Body of pancreas (tissue), 4 donors: ENCODE measurements at regions not wholly inside any gene's neighbourhood (a gene's known extent, or its start where the extent isn't known, plus 50 kb on each side); places are given as distances from the start of the nearest gene placed in this dataset.

Experiments
- ATAC-seq: fragments of 150-250 bp; one replicate; pipeline ENCODE4 v1.9.1; 2016
- DNase-seq, 4 donors: peaks; one replicate each; pipeline ENCODE4 v3.0.0-alpha.2; 2019
- H3K27ac ChIP-seq, 4 donors: fragments of 200-600 bp; sonication (generic); 1 replicate in 3 of 4; 2 replicates in 1 of 4; pipeline versions ENCODE4 v1.5.1 to v1.6.1; 2016 to 2019; ENCODE audit warnings: mild to moderate bottlenecking in 1 of 4, mixed read lengths in 1 of 4, moderate library complexity in 1 of 4
- H3K27me3 ChIP-seq, 2 donors: fragments of 200-600 bp; sonication (generic); one replicate each; pipeline ENCODE4 v1.6.0; 2016; ENCODE audit warnings: mild to moderate bottlenecking in 1 of 2
- H3K36me3 ChIP-seq, 2 donors: fragments of 200-600 bp; sonication (generic); replicated peaks in 1 of 2; 2 replicates each; pipeline ENCODE4 v1.5.1; 2016; ENCODE audit warnings: low read depth in 2 of 2; ENCODE audit not compliant: insufficient read depth in 1 of 2
- H3K4me1 ChIP-seq: fragments of 200-600 bp; sonication (generic); one replicate; pipeline ENCODE4 v1.6.0; 2016
- H3K4me3 ChIP-seq, 2 donors: fragments of 200-600 bp; sonication (generic); 1 replicate in 1 of 2; 2 replicates in 1 of 2; pipeline ENCODE4 v1.5.1; 2016 to 2019
- H3K9me3 ChIP-seq, 3 donors: fragments of 200-600 bp; sonication (generic); 1 replicate in 2 of 3; 2 replicates in 1 of 3; pipeline ENCODE4 v1.5.1; 2016
- POLR2A ChIP-seq, 3 donors: fragments of 450-650 bp; IDR thresholded peaks; one replicate each; pipeline ENCODE4 v1.6.1; 2016; ENCODE audit warnings: antibody characterized with exemption in 3 of 3, mild to moderate bottlenecking in 2 of 3
- whole genome bisulfite sequencing, 2 donors: methylation state at CpG; one replicate each; pipeline ENCODE4 v1.1.5; 2017; 5-methylcytosine and 5-hydroxymethylcytosine counted together
- intact Hi-C: fragments of 100-400 bp; cut with DNase I; formaldehyde crosslinking; loops from one replicate; pipeline ENCODE4 v1.15.1; 2023
- TF ChIP-seq, protein P1 (sequence below), 7 experiments: fragments of 450-650 bp in 4 of 7; fragments of 200-600 bp in 3 of 7; sonication (generic) in 3 of 7; IDR thresholded peaks; one replicate each; pipeline ENCODE4 v1.5.1; 2016 to 2019; ENCODE audit warnings: antibody characterized with exemption in 7 of 7

DNA sequence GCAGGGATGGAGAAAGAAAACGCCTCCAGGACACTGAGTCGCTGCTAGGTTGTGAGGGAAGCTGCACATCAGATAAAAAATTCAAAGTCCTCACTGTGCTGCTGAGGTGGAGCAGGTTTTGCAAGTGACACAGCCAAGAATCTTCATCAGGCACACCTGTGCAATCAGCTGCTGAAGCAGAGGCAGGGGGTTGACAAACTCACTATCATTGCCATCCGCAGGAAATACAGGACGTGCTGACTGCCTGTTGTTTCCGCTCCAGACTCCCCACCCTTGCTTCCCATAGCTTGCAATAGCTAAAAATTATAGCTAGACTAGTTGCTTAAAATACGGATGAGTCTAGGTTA, 147.8 kb upstream of the FHL2 start:
- TF ChIP-seq, protein P1, sequence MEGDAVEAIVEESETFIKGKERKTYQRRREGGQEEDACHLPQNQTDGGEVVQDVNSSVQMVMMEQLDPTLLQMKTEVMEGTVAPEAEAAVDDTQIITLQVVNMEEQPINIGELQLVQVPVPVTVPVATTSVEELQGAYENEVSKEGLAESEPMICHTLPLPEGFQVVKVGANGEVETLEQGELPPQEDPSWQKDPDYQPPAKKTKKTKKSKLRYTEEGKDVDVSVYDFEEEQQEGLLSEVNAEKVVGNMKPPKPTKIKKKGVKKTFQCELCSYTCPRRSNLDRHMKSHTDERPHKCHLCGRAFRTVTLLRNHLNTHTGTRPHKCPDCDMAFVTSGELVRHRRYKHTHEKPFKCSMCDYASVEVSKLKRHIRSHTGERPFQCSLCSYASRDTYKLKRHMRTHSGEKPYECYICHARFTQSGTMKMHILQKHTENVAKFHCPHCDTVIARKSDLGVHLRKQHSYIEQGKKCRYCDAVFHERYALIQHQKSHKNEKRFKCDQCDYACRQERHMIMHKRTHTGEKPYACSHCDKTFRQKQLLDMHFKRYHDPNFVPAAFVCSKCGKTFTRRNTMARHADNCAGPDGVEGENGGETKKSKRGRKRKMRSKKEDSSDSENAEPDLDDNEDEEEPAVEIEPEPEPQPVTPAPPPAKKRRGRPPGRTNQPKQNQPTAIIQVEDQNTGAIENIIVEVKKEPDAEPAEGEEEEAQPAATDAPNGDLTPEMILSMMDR (IDR thresholded peaks at IDR 0.05): no peak
- TF ChIP-seq POLR2A (IDR thresholded peaks at IDR 0.05): no peak
- WGBS, 2 donors: 57 to 78% methylated on average over 5 to 6 of the region's 6 CpGs
- no peak for DNase-seq
- Histone ChIP-seq H3K9me3 (no peaks in the 10 kb centered on the region), H3K27ac (no peak overlapping the region), H3K27me3 (no peaks in the 10 kb centered on the region), H3K4me1 (no peaks in the 10 kb centered on the region), H3K4me3 (no peak overlapping the region), H3K36me3 (no peaks in the 10 kb centered on the region)
- ATAC-seq: no peak
- intact Hi-C loops: no loop called here

GRCh38 chr2:105545730-105546627, 147.1 kb upstream of the FHL2 start:
- TF ChIP-seq POLR2A (IDR thresholded peaks at IDR 0.05): no peak
- TF ChIP-seq, protein P1 (IDR thresholded peaks at IDR 0.05): peak; percentile 18 to 74 (median 67)
- Histone ChIP-seq H3K36me3 (no peaks in the 10 kb centered on the region), H3K27me3 (no peaks in the 10 kb centered on the region), H3K4me1 (no peaks in the 10 kb centered on the region), H3K9me3 (no peaks in the 10 kb centered on the region), H3K4me3 (no peak overlapping the region), H3K27ac (no peak overlapping the region)
- ATAC-seq (peak; percentile 50), DNase-seq (peak; percentile 56 to 71 (median 68))
- intact Hi-C loops: no loop called here
- WGBS, 2 donors: 25 to 35% methylated on average over 11 of the region's 11 CpGs

DNA sequence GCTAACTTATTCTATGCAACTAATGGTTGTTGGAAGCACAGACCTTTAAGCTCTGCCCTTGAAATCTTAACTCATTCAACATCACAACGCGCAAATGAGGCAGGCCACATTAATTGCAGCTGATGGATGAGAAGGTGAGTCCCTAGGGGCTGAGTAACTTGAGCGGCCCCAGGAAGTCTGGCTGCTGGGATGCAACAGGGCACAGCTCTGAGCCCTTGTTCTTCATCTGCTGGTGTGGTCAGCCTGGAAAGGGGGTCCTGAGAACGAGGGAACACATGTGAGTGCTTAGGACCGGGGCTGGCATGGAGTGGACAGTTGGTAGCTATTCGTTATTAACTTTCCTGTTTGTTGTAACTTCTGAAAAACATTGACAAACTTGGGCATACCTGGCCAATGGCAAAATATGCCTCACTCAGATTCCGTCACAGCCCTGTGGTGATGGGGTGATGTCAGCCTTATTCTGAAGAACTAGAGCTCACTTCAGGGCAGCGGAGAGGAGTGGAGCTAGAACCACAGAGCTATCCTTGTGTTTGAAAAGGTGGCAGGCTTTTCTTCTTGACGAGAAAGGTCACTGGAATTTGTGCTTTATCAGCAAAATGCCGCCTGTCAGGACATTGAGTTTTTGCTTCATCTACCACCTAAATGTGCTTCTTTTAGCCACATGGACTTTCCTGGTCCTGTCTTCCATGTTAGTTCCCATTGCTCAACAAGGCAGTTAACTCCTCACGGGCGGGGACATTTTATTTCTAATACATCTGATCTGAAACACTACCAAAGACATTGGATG, 145.9 kb upstream of the FHL2 start:
- H3K27me3 ChIP-seq: no peaks in the 10 kb centered on the region
- WGBS, 2 donors: 63 to 65% methylated on average over 12 of the region's 12 CpGs
- intact Hi-C loops: no loop called here
- H3K4me1 ChIP-seq: no peaks in the 10 kb centered on the region
- no peak for DNase-seq
- no peaks in the 10 kb centered on the region for H3K9me3 ChIP-seq
- no peak for TF ChIP-seq POLR2A (IDR thresholded peaks at IDR 0.05)
- TF ChIP-seq, protein P1 (IDR thresholded peaks at IDR 0.05): no peak
- H3K27ac ChIP-seq: no peak overlapping the region
- H3K4me3 ChIP-seq: no peak overlapping the region
- no peak for ATAC-seq
- no peaks in the 10 kb centered on the region for H3K36me3 ChIP-seq

GRCh38 chr2:105541189-105542050, 142.6 kb upstream of the FHL2 start:
- Histone ChIP-seq H3K27me3 (no peaks in the 10 kb centered on the region), H3K4me1 (no peaks in the 10 kb centered on the region), H3K27ac (no peak overlapping the region), H3K9me3 (no peaks in the 10 kb centered on the region), H3K4me3 (no peak overlapping the region), H3K36me3 (no peaks in the 10 kb centered on the region)
- 63 to 64% methylated on average over 13 of the region's 13 CpGs for WGBS, 2 donors
- intact Hi-C loops: no loop called here
- DNase-seq (no peak), ATAC-seq (no peak)
- TF ChIP-seq, protein P1 (IDR thresholded peaks at IDR 0.05): no peak
- no peak for TF ChIP-seq POLR2A (IDR thresholded peaks at IDR 0.05)
